PC-9 (cell line): ENCODE measurements at regions not wholly inside any gene's neighbourhood (a gene's known extent, or its start where the extent isn't known, plus 50 kb on each side); places are given as distances from the start of the nearest gene placed in this dataset.

Source experiments
- BruUV-seq: library from RNA; stranded (reverse); fragments of 400-500 nt; replicated peaks from 2 replicates; lab custom pipeline; 2021; lab: Mats Ljungman, UMichigan
- CTCF ChIA-PET: fragments of 300-600 bp; sonication (Branson Sonifier 250); formaldehyde crosslinking; loops from one replicate; lab custom pipeline; 2022; ENCODE audit warnings: antibody characterized with exemption; lab: Charles Lee
- POLR2A ChIA-PET: fragments of 300-600 bp; sonication (Branson Sonifier 250); formaldehyde crosslinking; loops from one replicate; lab custom pipeline; 2022; ENCODE audit warnings: antibody characterized with exemption; ENCODE audit not compliant: unreplicated experiment; lab: Charles Lee
- DNase-seq, 2 experiments: peaks; one replicate each; pipeline versions ENCODE4 v3.0.0 to v3.0.0-alpha.2; 2015 to 2022; ENCODE audit warnings: mixed read lengths in 1 of 2
- H2AFZ ChIP-seq: fragments of 200-600 bp; sonication (generic); 2 replicates; pipeline ENCODE4 v1.8.1; 2017; ENCODE audit warnings: antibody characterized with exemption
- H3F3A ChIP-seq: fragments of 200-600 bp; sonication (generic); 2 replicates; pipeline ENCODE4 v1.8.1; 2017; ENCODE audit warnings: antibody characterized with exemption, mild to moderate bottlenecking, low read depth; ENCODE audit not compliant: insufficient read depth
- H3K27ac ChIP-seq: fragments of 200-600 bp; sonication (generic); 2 replicates; pipeline ENCODE4 v1.6.1; 2016; ENCODE audit warnings: mixed run types
- H3K27me3 ChIP-seq: fragments of 200-600 bp; sonication (generic); 2 replicates; pipeline ENCODE4 v1.6.1; 2016; ENCODE audit warnings: low read depth, mixed run types; ENCODE audit not compliant: insufficient read depth
- H3K36me3 ChIP-seq: fragments of 200-600 bp; sonication (generic); 2 replicates; pipeline ENCODE4 v1.6.1; 2016; ENCODE audit warnings: low read depth, mixed run types
- H3K4me1 ChIP-seq: fragments of 200-600 bp; sonication (generic); replicated peaks from 2 replicates; pipeline ENCODE4 v1.6.1; 2016; ENCODE audit warnings: mixed run types; ENCODE audit not compliant: insufficient read depth
- H3K4me2 ChIP-seq: fragments of 200-600 bp; sonication (generic); 2 replicates; pipeline ENCODE4 v1.6.1; 2017; ENCODE audit warnings: mixed run types
- H3K4me3 ChIP-seq: fragments of 200-600 bp; sonication (generic); 2 replicates; pipeline ENCODE4 v1.6.1; 2016; ENCODE audit warnings: mixed run types
- H3K79me2 ChIP-seq: fragments of 200-600 bp; sonication (generic); 2 replicates; pipeline ENCODE4 v1.6.1; 2017; ENCODE audit warnings: low read depth, mixed run types
- H3K9me2 ChIP-seq: fragments of 200-600 bp; sonication (generic); 2 replicates; pipeline ENCODE4 v1.8.1; 2017; ENCODE audit warnings: mild to moderate bottlenecking; ENCODE audit not compliant: insufficient read depth
- H3K9me3 ChIP-seq: fragments of 200-600 bp; sonication (generic); 2 replicates; pipeline ENCODE4 v1.8.1; 2016; ENCODE audit warnings: low read depth; ENCODE audit not compliant: insufficient read depth
- H4K20me1 ChIP-seq: fragments of 200-600 bp; sonication (generic); 2 replicates; pipeline ENCODE4 v1.8.1; 2017; ENCODE audit not compliant: insufficient read depth
- EZH2 ChIP-seq: fragments of 200-600 bp; sonication (generic); IDR thresholded peaks from 2 replicates; pipeline ENCODE4 v1.8.0; 2017; ENCODE audit warnings: antibody characterized with exemption, low read depth
- intact Hi-C: fragments of 100-400 bp; cut with micrococcal nuclease; formaldehyde crosslinking; loops from one replicate; pipeline ENCODE4 v1.10.0; 2022; ENCODE audit not compliant: unreplicated experiment
- TF ChIP-seq, protein P1 (sequence below): fragments of 200-600 bp; sonication (generic); conservative IDR thresholded peaks from 2 replicates; pipeline ENCODE4 v1.6.1; 2017; ENCODE audit warnings: mixed run types, antibody characterized with exemption, mild to moderate bottlenecking, moderate library complexity

DNA sequence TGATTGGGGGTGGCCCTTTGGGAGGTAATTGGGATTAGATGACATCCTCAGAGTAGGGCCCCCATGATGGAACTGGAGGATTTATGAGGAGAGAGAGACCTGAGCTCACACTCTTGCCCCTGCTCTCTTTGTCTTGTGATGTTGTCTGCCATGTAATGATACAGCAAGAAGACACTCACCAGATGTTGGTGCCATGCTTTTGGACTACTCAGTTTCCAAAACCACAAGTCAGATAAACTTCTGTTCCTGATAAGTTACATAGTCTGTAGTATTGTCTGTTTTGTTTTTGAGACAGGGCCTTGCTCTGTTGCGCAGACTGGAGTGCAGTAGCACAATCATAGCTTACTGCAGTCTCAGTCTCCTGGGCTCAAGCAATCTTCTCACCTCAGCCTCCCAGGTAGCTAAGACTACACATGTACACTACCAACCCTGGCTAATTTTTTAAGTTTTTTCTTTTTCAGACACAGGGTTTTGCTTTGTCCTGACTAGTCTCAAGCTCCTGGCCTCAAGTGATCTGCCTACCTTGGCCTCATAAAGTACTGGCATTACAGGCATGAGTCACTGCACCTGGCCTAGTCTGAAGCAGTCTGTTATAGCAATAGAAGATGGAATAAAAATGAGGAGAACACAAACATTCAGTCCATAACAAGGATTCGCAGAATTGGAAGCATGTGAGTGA, 115.0 kb upstream of the GALNT2 start:
- Histone ChIP-seq H3K9me3 (no peaks in the 10 kb centered on the region), H3K36me3 (no peaks in the 10 kb centered on the region), H3K4me2 (no peak overlapping the region), H4K20me1 (no peaks in the 10 kb centered on the region), H2AFZ (no peak overlapping the region), H3K4me1 (no peaks in the 10 kb centered on the region), H3F3A (no peaks in the 10 kb centered on the region), H3K27ac (no peak overlapping the region), H3K9me2 (no peaks in the 10 kb centered on the region), H3K4me3 (no peak overlapping the region), H3K27me3 (no peaks in the 10 kb centered on the region), H3K79me2 (no peaks in the 10 kb centered on the region)
- POLR2A ChIA-PET, result no interaction called here
- intact Hi-C loops, result no loop called here
- BruUV-seq, result no TSS peak
- CTCF ChIA-PET, result no interaction called here
- TF ChIP-seq, protein P1, sequence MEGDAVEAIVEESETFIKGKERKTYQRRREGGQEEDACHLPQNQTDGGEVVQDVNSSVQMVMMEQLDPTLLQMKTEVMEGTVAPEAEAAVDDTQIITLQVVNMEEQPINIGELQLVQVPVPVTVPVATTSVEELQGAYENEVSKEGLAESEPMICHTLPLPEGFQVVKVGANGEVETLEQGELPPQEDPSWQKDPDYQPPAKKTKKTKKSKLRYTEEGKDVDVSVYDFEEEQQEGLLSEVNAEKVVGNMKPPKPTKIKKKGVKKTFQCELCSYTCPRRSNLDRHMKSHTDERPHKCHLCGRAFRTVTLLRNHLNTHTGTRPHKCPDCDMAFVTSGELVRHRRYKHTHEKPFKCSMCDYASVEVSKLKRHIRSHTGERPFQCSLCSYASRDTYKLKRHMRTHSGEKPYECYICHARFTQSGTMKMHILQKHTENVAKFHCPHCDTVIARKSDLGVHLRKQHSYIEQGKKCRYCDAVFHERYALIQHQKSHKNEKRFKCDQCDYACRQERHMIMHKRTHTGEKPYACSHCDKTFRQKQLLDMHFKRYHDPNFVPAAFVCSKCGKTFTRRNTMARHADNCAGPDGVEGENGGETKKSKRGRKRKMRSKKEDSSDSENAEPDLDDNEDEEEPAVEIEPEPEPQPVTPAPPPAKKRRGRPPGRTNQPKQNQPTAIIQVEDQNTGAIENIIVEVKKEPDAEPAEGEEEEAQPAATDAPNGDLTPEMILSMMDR, result no peak
- no peak for TF ChIP-seq EZH2
- no peak for DNase-seq

- CTCF ChIA-PET, result no interaction called here
- no peak overlapping the region for H2AFZ ChIP-seq
- H3K79me2 ChIP-seq, result no peaks in the 10 kb centered on the region
- H3K9me3 ChIP-seq, result no peaks in the 10 kb centered on the region
- no peaks in the 10 kb centered on the region for H4K20me1 ChIP-seq
- no peaks in the 10 kb centered on the region for H3K27me3 ChIP-seq
- POLR2A ChIA-PET, result no interaction called here
- H3K4me1 ChIP-seq, result no peaks in the 10 kb centered on the region
- no peak for DNase-seq
- BruUV-seq, result no TSS peak
- H3K27ac ChIP-seq, result no peak overlapping the region
- H3K4me2 ChIP-seq, result no peak overlapping the region
- intact Hi-C loops, result no loop called here
- no peak for TF ChIP-seq EZH2
- TF ChIP-seq, protein P1, result no peak
- H3K9me2 ChIP-seq, result no peaks in the 10 kb centered on the region
- no peaks in the 10 kb centered on the region for H3K36me3 ChIP-seq
- no peaks in the 10 kb centered on the region for H3F3A ChIP-seq
- no peak overlapping the region for H3K4me3 ChIP-seq
These were observed 114.1 kb upstream of the GALNT2 start for GRCh38 chr1:229952670-229953520.

DNA sequence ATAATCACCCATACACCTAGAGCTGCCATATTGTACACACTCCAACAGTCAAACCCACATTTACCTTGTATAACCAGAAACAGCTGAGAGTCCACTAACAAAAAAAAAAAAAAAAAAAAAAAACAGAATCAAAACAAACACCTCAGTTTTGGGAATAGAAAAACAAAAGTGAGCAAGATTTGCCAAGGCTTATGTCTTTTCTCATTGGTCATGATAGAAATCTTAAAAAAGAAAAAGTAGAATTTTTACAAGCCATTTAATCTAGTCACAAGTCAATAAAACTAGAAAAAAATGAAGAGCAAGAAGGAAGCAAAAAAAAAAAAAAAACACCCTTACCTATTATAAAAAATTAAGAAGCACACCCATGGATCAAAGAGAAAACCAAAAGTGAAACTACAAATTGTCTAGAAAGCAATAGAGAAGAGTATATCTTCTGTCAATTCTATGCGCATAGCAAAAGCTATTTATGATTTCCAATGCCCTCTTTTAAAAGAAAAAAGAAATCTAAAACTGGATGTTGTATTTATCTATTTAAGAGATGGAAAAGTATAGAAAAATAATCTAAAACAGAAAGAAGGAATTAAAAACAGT, 113.2 kb upstream of the GALNT2 start:
- DNase-seq, result no peak
- CTCF ChIA-PET, result no interaction called here
- intact Hi-C loops, result no loop called here
- Histone ChIP-seq H3K27me3 (no peaks in the 10 kb centered on the region), H4K20me1 (no peaks in the 10 kb centered on the region), H2AFZ (no peak overlapping the region), H3K4me1 (no peaks in the 10 kb centered on the region), H3F3A (no peaks in the 10 kb centered on the region), H3K4me3 (no peak overlapping the region), H3K79me2 (no peaks in the 10 kb centered on the region), H3K4me2 (no peak overlapping the region), H3K9me2 (no peaks in the 10 kb centered on the region; the same call in 1 of the 2 replicates), H3K27ac (no peak overlapping the region), H3K9me3 (no peaks in the 10 kb centered on the region), H3K36me3 (no peaks in the 10 kb centered on the region)
- BruUV-seq, result no TSS peak
- TF ChIP-seq, protein P1, result no peak
- TF ChIP-seq EZH2, result no peak
- POLR2A ChIA-PET, result no interaction called here
